ENCODE measurements at regions not wholly inside any gene's neighbourhood (a gene's known extent, or its start where the extent isn't known, plus 50 kb on each side); places are given as distances from the start of the nearest gene placed in this dataset.
"Not testable (repeated sequence)": the region's sequence is repeated elsewhere in the genome, so short reads cannot be mapped to it uniquely, and the experiment has no call there.

DNA sequence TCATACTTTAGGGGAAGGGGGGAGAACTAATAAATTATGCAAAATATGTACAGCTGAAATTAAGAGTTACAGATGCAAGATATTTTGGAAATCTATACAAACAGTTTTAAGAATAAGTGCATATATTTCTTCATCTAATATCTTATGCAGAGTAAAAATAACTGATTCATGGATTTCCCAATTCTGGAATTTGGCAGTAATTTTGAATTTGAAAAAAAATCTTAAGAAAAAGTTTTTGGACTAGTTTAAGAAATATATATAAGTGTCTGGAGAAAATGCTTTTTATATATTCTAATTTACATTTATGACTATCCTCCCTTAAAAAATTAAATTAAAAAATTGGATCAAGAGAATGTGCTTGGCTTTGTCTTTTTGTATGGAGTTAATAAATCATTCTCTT is 474.3 kb downstream of the BRINP3 start:
- no peak for DNase-seq (ENCODE audit: low spot score)

DNA sequence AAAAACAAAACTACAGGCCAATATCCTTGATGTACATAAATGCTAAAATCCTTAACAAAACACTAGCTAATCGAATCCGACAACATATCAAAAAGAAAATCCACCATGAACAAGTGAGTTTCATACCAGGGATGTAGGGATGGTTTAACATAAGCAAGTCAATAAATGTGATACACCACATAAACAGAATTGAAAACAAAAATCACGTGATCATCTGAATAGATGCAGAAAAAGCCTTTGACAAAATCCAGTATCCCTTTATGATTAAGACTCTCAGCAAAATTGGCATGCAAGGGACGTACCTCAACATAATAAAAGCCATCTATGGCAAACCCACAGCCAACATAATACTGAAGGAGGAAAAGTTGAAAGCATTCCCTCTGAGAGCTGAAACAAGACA is 466.1 kb downstream of the BRINP3 start:
- DNase-seq (ENCODE audit: low spot score): no peak

DNA sequence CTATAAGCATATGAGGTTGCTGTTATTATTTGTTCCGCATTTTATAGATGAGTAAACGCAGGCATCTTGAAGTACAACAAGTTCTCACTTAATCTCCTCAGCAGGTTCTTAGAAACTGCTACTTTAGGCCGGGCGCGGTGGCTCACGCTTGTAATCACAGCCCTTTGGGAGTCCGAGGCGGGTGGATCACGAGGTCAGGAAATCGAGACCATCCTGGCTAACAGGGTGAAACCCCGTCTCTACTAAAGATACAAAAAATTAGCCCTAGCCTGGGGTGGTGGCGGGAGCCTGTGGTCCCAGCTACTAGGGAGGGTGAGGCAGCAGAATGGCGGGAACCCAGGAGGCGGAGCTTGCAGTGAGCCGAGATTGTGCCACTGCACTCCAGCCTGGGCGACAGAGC is 458.5 kb downstream of the BRINP3 start:
- not testable (repeated sequence) for DNase-seq (ENCODE audit: low spot score)

DNA sequence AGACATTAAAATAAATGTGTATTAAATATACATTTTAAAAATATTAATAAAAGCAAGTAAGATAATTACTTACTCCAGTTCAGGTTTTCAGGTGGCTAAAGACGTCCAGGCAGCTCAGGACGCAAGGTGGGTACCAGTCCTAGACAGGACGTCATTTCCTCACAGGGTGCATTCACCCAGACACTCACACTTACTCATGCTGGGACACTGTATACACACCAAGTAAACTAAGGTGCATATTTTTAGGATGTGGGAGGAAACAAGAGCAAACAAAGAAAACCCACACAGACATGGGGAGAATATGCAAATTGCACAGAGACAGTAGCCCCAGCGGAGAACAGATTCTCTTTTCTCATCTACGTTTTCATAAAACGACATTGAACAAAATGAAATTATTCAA is 457.9 kb downstream of the BRINP3 start:
- DNase-seq (ENCODE audit: low spot score): no peak

DNA sequence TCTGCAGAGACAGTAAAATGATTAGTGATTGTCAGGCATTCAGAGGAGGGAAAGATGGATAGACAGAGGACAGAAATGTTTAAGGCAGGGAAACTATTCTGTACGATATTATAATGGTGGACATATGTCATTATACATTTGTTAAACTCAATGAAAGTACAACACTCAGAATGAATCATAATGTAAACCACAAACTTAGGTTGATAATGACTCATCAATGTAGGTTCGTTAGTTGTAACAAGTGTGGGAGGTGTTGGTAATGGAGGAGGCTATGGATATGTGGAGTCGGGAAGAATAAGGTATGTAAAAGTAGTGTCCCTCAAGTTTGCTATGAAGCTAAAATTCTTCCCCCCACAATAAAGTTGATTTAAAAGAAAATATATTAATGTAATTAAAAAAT is 455.0 kb downstream of the BRINP3 start:
- no peak for DNase-seq (ENCODE audit: low spot score)

DNA sequence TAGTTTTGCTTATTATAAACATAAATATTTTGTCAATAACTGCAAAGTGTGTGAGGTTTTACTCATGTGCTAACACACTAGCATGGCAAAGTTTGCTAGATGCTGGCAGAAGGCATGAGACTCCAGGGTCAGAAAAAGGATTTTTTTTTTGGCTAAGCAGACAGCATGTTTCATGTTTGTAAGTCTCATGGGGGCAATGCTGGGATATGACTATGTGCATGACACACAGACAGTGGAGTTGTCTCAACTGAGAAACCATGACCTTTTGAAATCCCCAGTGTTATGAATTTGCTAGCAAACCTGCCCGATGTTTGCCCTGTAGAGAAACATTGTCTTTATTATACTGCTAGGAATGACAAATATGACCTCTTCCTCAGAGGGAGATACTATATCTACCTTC is 448.2 kb downstream of the BRINP3 start:
- no peak for DNase-seq (ENCODE audit: low spot score)

DNA sequence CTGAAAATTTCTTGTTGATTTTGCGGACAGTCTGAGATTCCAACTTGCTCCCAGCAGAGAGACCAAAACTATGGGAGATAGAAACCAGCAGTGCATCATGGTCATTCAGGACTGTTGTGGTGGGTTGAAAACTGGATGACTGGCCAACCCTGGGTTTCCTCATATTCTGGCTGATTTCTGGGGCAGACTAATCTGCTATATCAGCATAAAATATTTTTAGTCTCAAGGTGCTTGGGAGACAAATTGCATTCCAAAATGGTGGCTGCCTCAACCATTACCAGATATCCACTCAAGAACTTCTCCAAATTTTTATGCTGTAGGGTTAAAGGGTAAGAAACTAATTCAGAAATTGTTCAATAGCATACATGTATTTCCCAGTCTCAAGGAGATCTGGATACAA is 434.0 kb downstream of the BRINP3 start:
- no peak for DNase-seq (ENCODE audit: low spot score)

DNA sequence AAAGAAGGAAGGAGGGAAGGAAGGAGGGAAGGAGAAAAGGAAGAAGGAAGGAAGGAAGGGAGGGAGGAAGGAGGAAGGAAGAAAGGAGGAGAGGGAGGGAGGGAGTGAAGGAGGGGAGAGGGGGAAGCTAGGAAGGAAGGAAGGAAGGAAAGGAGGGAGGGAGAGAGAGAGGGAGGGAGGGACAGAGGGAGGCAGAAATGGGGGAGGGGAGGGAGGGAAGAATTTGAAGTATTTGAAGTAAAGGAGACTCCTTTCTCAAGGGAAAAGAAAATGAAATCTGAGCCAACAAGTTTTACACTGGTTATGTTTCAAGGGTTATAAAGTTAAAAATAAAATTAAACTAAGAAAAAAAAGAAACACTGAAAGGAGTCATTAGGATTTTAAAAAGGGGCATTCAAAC is 431.4 kb downstream of the BRINP3 start:
- DNase-seq (ENCODE audit: low spot score): no peak

All from CD4-positive, alpha-beta T cell treated with Interleukin-6 at 100 ng/mL for 8 hours (primary cell).